GM23248 (cell line): ENCODE measurements at regions not wholly inside any gene's neighbourhood (a gene's known extent, or its start where the extent isn't known, plus 50 kb on each side); places are given as distances from the start of the nearest gene placed in this dataset.

Experiments
- EZH2 ChIP-seq: fragments of 200-600 bp; sonication (generic); IDR thresholded peaks from 2 replicates; pipeline ENCODE4 v1.6.1; 2018; ENCODE audit warnings: antibody characterized with exemption, mild to moderate bottlenecking; ENCODE audit not compliant: insufficient read depth, poor library complexity, severe bottlenecking
- EZH2phosphoT487 ChIP-seq: fragments of 200-600 bp; sonication (generic); IDR thresholded peaks from 2 replicates; pipeline ENCODE4 v1.6.1; 2018; ENCODE audit warnings: antibody characterized with exemption, moderate library complexity, mild to moderate bottlenecking, low read depth; ENCODE audit not compliant: insufficient read depth

GRCh38 chr9:134570151-134570621 lies 71.4 kb upstream of the COL5A1 start:
- TF ChIP-seq EZH2 (no peak), EZH2phosphoT487 (no peak)
